ENCODE measurements at regions not wholly inside any gene's neighbourhood (a gene's known extent, or its start where the extent isn't known, plus 50 kb on each side); places are given as distances from the start of the nearest gene placed in this dataset.

GRCh38 chr2:8230466-8230865 lies 451.4 kb upstream of the ID2 start:
- intact Hi-C loops (cut with DNase I; ENCODE audit: low total_unique reads) = no loop called here
- H3K4me3 ChIP-seq = no peak overlapping the region
- 61 to 79% (median 69%) methylated on average over 1 of the region's 1 CpG for WGBS, 5 donors

GRCh38 chr2:8231902-8232301 lies 450.0 kb upstream of the ID2 start:
- H3K4me3 ChIP-seq = no peak overlapping the region
- intact Hi-C loops (cut with DNase I; ENCODE audit: low total_unique reads) = no loop called here
- 89 to 96% (median 95%) methylated on average over 3 of the region's 3 CpGs for WGBS, 5 donors

More at GRCh38 chr2:8230466-8230865, 451.4 kb upstream of the ID2 start:
- Histone ChIP-seq H3K27ac (no peak overlapping the region), H3K36me3 (no peaks in the 10 kb centered on the region), H3K27me3 (no peaks in the 10 kb centered on the region), H3K9me3 (no peaks in the 10 kb centered on the region), H3K4me1 (peaks cover 0 to 14% (median 3%) of the 10 kb centered on the region in 4 donors)
- no peak for DNase-seq
- TF ChIP-seq EP300 (IDR thresholded peaks at IDR 0.05) (no peak), POLR2A (IDR thresholded peaks at IDR 0.05) (no peak), POLR2AphosphoS5 (IDR thresholded peaks at IDR 0.05) (no peak), CTCF (IDR thresholded peaks at IDR 0.05) (no peak)

GRCh38 chr2:8232871-8233270 lies 449.0 kb upstream of the ID2 start:
- no peaks in the 10 kb centered on the region for H3K36me3 ChIP-seq
- H3K27ac ChIP-seq = no peak overlapping the region
- no peaks in the 10 kb centered on the region for H3K27me3 ChIP-seq
- peaks cover 0 to 14% (median 3%) of the 10 kb centered on the region in 4 donors for H3K4me1 ChIP-seq
- H3K9me3 ChIP-seq = no peaks in the 10 kb centered on the region
- no peak overlapping the region for H3K4me3 ChIP-seq
- WGBS, 5 donors = 78 to 85% (median 83%) methylated on average over 1 of the region's 1 CpG
- intact Hi-C loops (cut with DNase I; ENCODE audit: low total_unique reads) = no loop called here
- no peak for DNase-seq
- TF ChIP-seq POLR2A (IDR thresholded peaks at IDR 0.05) = no peak
- TF ChIP-seq CTCF (IDR thresholded peaks at IDR 0.05) = no peak
- no peak for TF ChIP-seq EP300 (IDR thresholded peaks at IDR 0.05)
- no peak for TF ChIP-seq POLR2AphosphoS5 (IDR thresholded peaks at IDR 0.05)

More at GRCh38 chr2:8231902-8232301, 450.0 kb upstream of the ID2 start:
- Histone ChIP-seq H3K4me1 (peaks cover 0 to 14% (median 3%) of the 10 kb centered on the region in 4 donors), H3K27ac (no peak overlapping the region), H3K9me3 (no peaks in the 10 kb centered on the region), H3K36me3 (no peaks in the 10 kb centered on the region), H3K27me3 (no peaks in the 10 kb centered on the region)
- TF ChIP-seq POLR2A (IDR thresholded peaks at IDR 0.05) = no peak
- no peak for TF ChIP-seq CTCF (IDR thresholded peaks at IDR 0.05)
- TF ChIP-seq EP300 (IDR thresholded peaks at IDR 0.05) = no peak
- no peak for TF ChIP-seq POLR2AphosphoS5 (IDR thresholded peaks at IDR 0.05)
- no peak for DNase-seq

GRCh38 chr2:8234253-8234652 lies 447.6 kb upstream of the ID2 start:
- no peaks in the 10 kb centered on the region for H3K27me3 ChIP-seq
- no peak overlapping the region for H3K4me3 ChIP-seq
- H3K9me3 ChIP-seq = no peaks in the 10 kb centered on the region
- H3K27ac ChIP-seq = no peak overlapping the region
- H3K36me3 ChIP-seq = no peaks in the 10 kb centered on the region
- intact Hi-C loops (cut with DNase I; ENCODE audit: low total_unique reads) = no loop called here
- H3K4me1 ChIP-seq = peaks cover 0 to 12% (median 3%) of the 10 kb centered on the region in 4 donors
- WGBS, 5 donors = 74 to 90% (median 83%) methylated on average over 3 of the region's 3 CpGs
- TF ChIP-seq POLR2AphosphoS5 (IDR thresholded peaks at IDR 0.05) (no peak), EP300 (IDR thresholded peaks at IDR 0.05) (no peak), CTCF (IDR thresholded peaks at IDR 0.05) (no peak), POLR2A (IDR thresholded peaks at IDR 0.05) (no peak)
- DNase-seq = peak in 1 of 2 donors; percentile 51
